Mammary epithelial cell (primary cell): ENCODE measurements at regions not wholly inside any gene's neighbourhood (a gene's known extent, or its start where the extent isn't known, plus 50 kb on each side); places are given as distances from the start of the nearest gene placed in this dataset.

Source experiments
- CTCF ChIP-seq, 2 donors: IDR thresholded peaks in 1 of 2; conservative IDR thresholded peaks in 1 of 2; 2 replicates each; pipeline ENCODE4 v1.5.1; 2011 to 2012; ENCODE audit warnings: inconsistent platforms in 2 of 2, low read length in 2 of 2, mild to moderate bottlenecking in 2 of 2, control low read depth in 1 of 2, low read depth in 1 of 2; ENCODE audit not compliant: insufficient read depth in 1 of 2; ENCODE audit errors: extremely low read depth in 1 of 2
- EZH2 ChIP-seq: IDR thresholded peaks from 2 replicates; pipeline ENCODE4 v1.6.1; 2012; ENCODE audit warnings: low read length, inconsistent platforms, borderline replicate concordance

- TF ChIP-seq CTCF (conservative IDR thresholded peaks at IDR 0.05 in 1 of 2, IDR thresholded peaks at IDR 0.05 in 1 of 2; ENCODE audit: extremely low read depth in 1 of 2, insufficient read depth in 1 of 2, low read depth in 1 of 2, low read length in 2 of 2) (no peak), EZH2 (no peak)
Observed at GRCh38 chr11:113574586-113574985, 99.4 kb upstream of the DRD2 start.
